Neural crest cell (in vitro differentiated cells): ENCODE measurements at regions not wholly inside any gene's neighbourhood (a gene's known extent, or its start where the extent isn't known, plus 50 kb on each side); places are given as distances from the start of the nearest gene placed in this dataset.

ENCODE experiments used
- DNase-seq: peaks from one replicate; pipeline ENCODE4 v3.0.0; 2021; ENCODE audit warnings: low read depth, mixed read lengths, low spot score
- H3K27ac Mint-ChIP-seq: one replicate; pipeline ENCODE4 v1.8.0; 2021; ENCODE audit warnings: mild to moderate bottlenecking, mixed read lengths; ENCODE audit not compliant: unreplicated experiment
- H3K27me3 Mint-ChIP-seq: 2 replicates; pipeline ENCODE4 v1.8.0; 2021; ENCODE audit warnings: low read depth, mild to moderate bottlenecking, mixed read lengths
- H3K36me3 Mint-ChIP-seq: 2 replicates; pipeline ENCODE4 v1.8.0; 2021; ENCODE audit warnings: low read depth, mild to moderate bottlenecking, mixed read lengths
- H3K4me1 Mint-ChIP-seq: 2 replicates; pipeline ENCODE4 v1.8.0; 2021; ENCODE audit warnings: mixed read lengths
- H3K4me3 Mint-ChIP-seq: one replicate; pipeline ENCODE4 v1.8.0; 2021; ENCODE audit warnings: mild to moderate bottlenecking, mixed read lengths
- H3K9me3 Mint-ChIP-seq: 2 replicates; pipeline ENCODE4 v1.8.0; 2021; ENCODE audit warnings: mixed read lengths
- TF ChIP-seq, protein P1 (sequence below): fragments of 200-600 bp; sonication (generic); conservative IDR thresholded peaks from 2 replicates; pipeline ENCODE4 v1.5.0; 2021; ENCODE audit warnings: antibody characterized with exemption, mild to moderate bottlenecking

DNA sequence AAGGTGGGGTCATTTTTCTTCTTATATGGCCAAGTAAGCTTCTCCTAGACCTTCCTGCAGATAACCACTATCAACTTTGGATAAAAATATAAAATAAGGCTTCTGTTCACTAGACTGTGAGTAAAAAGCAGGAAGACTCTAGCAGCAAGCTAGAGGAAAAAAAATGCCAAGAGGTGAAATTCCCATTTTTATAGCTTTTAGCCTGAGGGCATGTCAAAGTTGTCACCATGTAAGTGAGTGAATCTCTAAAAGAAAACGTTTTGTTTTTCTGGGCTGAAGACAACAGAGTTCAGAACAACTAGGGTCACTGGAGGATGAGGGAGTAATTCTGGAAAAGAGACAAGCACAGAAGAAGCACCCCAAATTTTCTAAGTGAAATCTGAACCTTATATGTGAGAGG is 143.9 kb upstream of the DIO3 start:
- TF ChIP-seq, protein P1, sequence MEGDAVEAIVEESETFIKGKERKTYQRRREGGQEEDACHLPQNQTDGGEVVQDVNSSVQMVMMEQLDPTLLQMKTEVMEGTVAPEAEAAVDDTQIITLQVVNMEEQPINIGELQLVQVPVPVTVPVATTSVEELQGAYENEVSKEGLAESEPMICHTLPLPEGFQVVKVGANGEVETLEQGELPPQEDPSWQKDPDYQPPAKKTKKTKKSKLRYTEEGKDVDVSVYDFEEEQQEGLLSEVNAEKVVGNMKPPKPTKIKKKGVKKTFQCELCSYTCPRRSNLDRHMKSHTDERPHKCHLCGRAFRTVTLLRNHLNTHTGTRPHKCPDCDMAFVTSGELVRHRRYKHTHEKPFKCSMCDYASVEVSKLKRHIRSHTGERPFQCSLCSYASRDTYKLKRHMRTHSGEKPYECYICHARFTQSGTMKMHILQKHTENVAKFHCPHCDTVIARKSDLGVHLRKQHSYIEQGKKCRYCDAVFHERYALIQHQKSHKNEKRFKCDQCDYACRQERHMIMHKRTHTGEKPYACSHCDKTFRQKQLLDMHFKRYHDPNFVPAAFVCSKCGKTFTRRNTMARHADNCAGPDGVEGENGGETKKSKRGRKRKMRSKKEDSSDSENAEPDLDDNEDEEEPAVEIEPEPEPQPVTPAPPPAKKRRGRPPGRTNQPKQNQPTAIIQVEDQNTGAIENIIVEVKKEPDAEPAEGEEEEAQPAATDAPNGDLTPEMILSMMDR: no peak
- no peak for DNase-seq
- Mint-ChIP-seq H3K4me3 (no peak overlapping the region), H3K27ac (no peak overlapping the region), H3K27me3 (peaks cover 16% of the 10 kb centered on the region), H3K9me3 (peaks cover 10% of the 10 kb centered on the region), H3K36me3 (peaks cover 4% of the 10 kb centered on the region), H3K4me1 (no peaks in the 10 kb centered on the region)

DNA sequence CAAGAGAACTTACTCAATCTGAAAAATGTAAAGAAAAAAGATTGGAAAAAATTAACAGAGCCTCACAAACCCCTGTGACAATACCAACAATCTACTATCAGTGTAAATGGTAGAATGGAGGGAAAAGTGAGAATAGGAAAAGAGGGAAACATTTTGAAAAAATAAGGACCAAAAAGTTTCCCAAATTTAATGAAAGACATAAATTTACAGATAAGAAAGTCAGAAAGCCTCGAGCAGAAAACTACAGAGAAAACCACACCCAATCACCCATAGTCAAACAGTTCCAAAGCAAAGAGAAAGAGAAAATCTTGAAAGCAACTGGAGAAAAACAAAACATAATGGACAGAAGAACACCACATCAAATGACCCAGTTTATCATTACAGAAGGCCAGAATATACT is 142.7 kb upstream of the DIO3 start:
- no peak overlapping the region for H3K27ac Mint-ChIP-seq
- H3K36me3 Mint-ChIP-seq: peaks cover 4% of the 10 kb centered on the region
- no peak overlapping the region for H3K4me3 Mint-ChIP-seq
- peaks cover 10% of the 10 kb centered on the region for H3K9me3 Mint-ChIP-seq
- TF ChIP-seq, protein P1: no peak
- no peaks in the 10 kb centered on the region for H3K4me1 Mint-ChIP-seq
- H3K27me3 Mint-ChIP-seq: peaks cover 22% of the 10 kb centered on the region
- DNase-seq: no peak

DNA sequence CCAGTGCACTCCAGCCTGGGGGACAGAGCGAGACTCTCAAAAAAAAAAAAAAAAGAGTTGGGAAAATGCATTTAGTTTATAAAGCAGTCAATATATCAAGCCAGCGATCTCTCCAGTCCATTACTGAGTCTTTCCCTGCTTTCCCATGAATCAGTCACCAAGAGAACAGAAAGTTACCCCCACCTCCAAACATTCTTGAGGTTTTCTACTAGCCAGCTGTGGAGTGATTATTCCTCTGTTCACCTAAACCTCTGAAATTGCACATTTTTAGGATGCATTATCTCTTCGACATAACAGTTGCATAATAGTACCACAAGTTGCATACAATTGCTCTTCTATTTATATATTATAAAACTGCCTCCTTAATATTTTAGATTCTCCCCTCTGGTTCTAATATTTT is 134.8 kb upstream of the DIO3 start:
- no peak for DNase-seq
- Mint-ChIP-seq H3K4me3 (no peak overlapping the region), H3K9me3 (peaks cover 12% of the 10 kb centered on the region), H3K27ac (no peak overlapping the region), H3K27me3 (peaks cover 36% of the 10 kb centered on the region), H3K4me1 (no peaks in the 10 kb centered on the region), H3K36me3 (peaks cover 2% of the 10 kb centered on the region)
- TF ChIP-seq, protein P1: no peak

DNA sequence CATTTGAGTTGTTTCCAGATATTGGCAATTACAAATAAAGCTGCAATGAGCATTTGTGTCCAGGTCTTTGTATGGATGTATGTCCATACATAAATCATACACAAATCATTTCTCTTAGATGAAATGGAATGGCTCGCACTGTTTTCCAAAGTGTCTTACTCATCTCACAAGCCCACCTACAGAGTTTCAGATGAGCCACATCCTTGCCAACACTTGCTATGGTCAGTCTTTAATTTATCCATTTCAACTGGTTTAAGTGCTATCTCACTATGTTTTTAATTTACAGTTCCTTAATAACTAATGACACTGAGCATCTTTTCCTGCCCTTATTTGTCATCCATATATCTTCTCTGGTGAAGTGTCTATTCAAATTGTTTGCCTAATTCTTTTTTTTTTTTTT is 132.9 kb upstream of the DIO3 start:
- Mint-ChIP-seq H3K27ac (no peak overlapping the region), H3K36me3 (peaks cover 2% of the 10 kb centered on the region), H3K4me1 (no peaks in the 10 kb centered on the region), H3K4me3 (no peak overlapping the region), H3K27me3 (peaks cover 24% of the 10 kb centered on the region), H3K9me3 (peaks cover 12% of the 10 kb centered on the region)
- TF ChIP-seq, protein P1: no peak
- no peak for DNase-seq

- TF ChIP-seq, protein P1: no peak
- Mint-ChIP-seq H3K4me1 (peaks cover 3% of the 10 kb centered on the region), H3K4me3 (no peak overlapping the region), H3K27me3 (peaks cover 3% of the 10 kb centered on the region), H3K36me3 (no peaks in the 10 kb centered on the region), H3K9me3 (no peaks in the 10 kb centered on the region), H3K27ac (no peak overlapping the region)
- DNase-seq: no peak
These were observed 125.7 kb upstream of the DIO3 start for GRCh38 chr14:101435546-101435945.

DNA sequence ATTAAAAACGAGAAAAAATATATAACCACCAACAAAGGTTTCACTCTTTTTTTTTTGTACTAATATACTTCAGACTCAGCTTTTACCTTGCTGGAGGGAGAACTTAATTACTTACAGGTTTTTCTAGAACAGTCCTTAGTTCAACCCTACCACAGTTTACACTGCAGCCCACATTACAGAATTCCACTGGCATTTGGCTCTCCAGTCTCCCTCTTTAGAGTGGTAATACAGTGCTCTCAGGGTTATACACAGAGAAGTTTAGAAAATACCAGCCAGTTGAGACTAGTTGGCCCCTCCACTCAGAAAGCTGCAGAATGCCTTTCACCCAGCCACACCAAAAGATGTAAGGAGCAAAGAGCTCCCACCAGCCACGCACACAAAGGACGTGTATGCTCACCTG is 122.3 kb upstream of the DIO3 start:
- TF ChIP-seq, protein P1: no peak
- no peak overlapping the region for H3K27ac Mint-ChIP-seq
- H3K27me3 Mint-ChIP-seq: no peaks in the 10 kb centered on the region
- no peaks in the 10 kb centered on the region for H3K9me3 Mint-ChIP-seq
- peaks cover 4% of the 10 kb centered on the region for H3K4me1 Mint-ChIP-seq
- H3K36me3 Mint-ChIP-seq: no peaks in the 10 kb centered on the region
- no peak overlapping the region for H3K4me3 Mint-ChIP-seq
- no peak for DNase-seq
